Psoas muscle (tissue), 7 donors: ENCODE measurements at regions not wholly inside any gene's neighbourhood (a gene's known extent, or its start where the extent isn't known, plus 50 kb on each side); places are given as distances from the start of the nearest gene placed in this dataset.
"Not testable (repeated sequence)": the region's sequence is repeated elsewhere in the genome, so short reads cannot be mapped to it uniquely, and the experiment has no call there.

Experiments used
- ATAC-seq, 4 donors: fragments of 200-7000 bp; cut with Tn5 transposase; one replicate each; pipeline ENCODE4 v1.9.1; 2020; ENCODE audit warnings: moderate library complexity in 3 of 4, mild to moderate bottlenecking in 2 of 4
- DNase-seq, 2 donors: peaks; one replicate each; pipeline ENCODE4 v3.0.0-alpha.2; 2020
- H3K27ac ChIP-seq: fragments of 200-600 bp; one replicate; pipeline ENCODE4 v1.8.0; 2022
- H3K27me3 ChIP-seq, 3 donors: fragments of 200-600 bp in 1 of 3; one replicate each; pipeline versions ENCODE4 v1.6.1 to v1.8.0; 2013 to 2022; ENCODE audit warnings: low read length in 2 of 3, mild to moderate bottlenecking in 2 of 3, moderate library complexity in 1 of 3; ENCODE audit not compliant: insufficient read depth in 3 of 3
- H3K36me3 ChIP-seq, 2 donors: fragments of 200-600 bp in 1 of 2; one replicate each; pipeline versions ENCODE4 v1.6.1 to v1.8.0; 2013 to 2022; ENCODE audit warnings: low read depth in 1 of 2, mild to moderate bottlenecking in 1 of 2, moderate library complexity in 1 of 2; ENCODE audit not compliant: insufficient read depth in 1 of 2
- H3K4me1 ChIP-seq: fragments of 200-600 bp; one replicate; pipeline ENCODE4 v1.8.0; 2022
- H3K4me3 ChIP-seq: fragments of 200-600 bp; one replicate; pipeline ENCODE4 v1.8.0; 2022; ENCODE audit warnings: mild to moderate bottlenecking
- H3K9me3 ChIP-seq: fragments of 200-600 bp; one replicate; pipeline ENCODE4 v1.8.0; 2022
- WGBS, 3 donors: extraction: QIAGEN DNeasy Blood & Tissue Kit; methylation state at CpG; one replicate each; pipeline versions ENCODE4 v1.1.6 to v1.1.7; 2013; 5-methylcytosine and 5-hydroxymethylcytosine counted together
- intact Hi-C, 2 donors: fragments of 100-400 bp; cut with DNase I; formaldehyde crosslinking; loops; one replicate each; pipeline versions ENCODE4 v1.11.0 to v1.14.2; 2022
- TF ChIP-seq, protein P1 (sequence below): fragments of 200-600 bp; IDR thresholded peaks from one replicate; pipeline ENCODE4 v1.8.0; 2022; ENCODE audit warnings: antibody characterized with exemption
- donor health status: healthy with polysubstance abuse.
- donor health status: DM: no; HTN: no; CAD: no; lungs with moderate emphysema.
- donor health status: Bipolar disorder and iron deficiency.
- donor health status: healthy.
- donor health status: DM: yes; HTN: yes; CAD: no.
- donor health status: DM: no; HTN: no; CAD: no.
- donor health status: DM: yes; HTN: yes; CAD: no.

DNA sequence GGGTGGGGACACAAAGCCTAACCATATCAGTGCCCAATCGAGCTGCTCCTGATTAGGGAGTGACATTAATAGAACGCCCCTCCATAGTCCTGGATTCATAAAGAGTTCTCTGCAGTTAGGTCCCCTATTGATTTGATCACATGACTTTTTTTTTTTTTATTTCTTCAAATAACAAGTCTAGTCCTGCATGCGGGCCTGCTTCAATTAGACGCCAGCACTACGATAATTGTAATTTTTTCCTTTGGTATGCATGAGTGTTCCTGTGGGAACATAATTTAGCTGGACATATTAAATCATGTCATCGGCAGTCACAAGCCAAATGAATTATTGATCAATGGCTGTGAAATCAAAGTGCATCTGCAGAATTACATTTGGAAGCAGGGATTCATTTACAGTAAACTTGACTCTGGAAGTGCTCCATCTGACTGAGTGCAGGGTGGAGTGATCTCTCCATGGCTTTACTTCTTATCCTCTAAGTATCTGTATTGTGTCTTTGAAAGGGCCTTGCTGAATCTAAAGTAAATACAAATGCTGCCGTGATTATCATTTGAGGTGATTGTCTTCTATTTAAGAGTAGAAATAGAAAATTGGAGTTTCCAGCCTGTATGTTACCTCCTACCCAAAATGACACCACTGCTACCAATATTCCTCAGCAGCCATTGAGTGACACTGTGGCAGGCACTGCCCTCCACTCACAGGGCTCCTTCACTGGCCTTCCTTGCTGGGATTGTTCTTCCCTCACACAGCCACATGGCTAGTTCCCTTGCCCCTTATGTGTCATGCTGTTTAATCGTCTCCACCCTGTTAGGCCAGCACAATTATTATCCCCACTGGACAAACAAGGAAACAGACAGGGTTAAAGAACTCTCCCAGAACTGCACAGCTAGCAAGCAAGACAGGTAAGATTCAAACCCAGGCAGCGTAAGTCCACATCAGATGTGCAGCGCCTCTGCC, 337.4 kb upstream of the ID2 start:
- ATAC-seq: no peak
- H3K36me3 ChIP-seq: no peaks in the 10 kb centered on the region
- H3K27me3 ChIP-seq: no peaks in the 10 kb centered on the region
- H3K4me1 ChIP-seq: no peaks in the 10 kb centered on the region
- no peak overlapping the region for H3K27ac ChIP-seq
- no peaks in the 10 kb centered on the region for H3K9me3 ChIP-seq
- H3K4me3 ChIP-seq: no peak overlapping the region
- no peak for DNase-seq
- TF ChIP-seq, protein P1, sequence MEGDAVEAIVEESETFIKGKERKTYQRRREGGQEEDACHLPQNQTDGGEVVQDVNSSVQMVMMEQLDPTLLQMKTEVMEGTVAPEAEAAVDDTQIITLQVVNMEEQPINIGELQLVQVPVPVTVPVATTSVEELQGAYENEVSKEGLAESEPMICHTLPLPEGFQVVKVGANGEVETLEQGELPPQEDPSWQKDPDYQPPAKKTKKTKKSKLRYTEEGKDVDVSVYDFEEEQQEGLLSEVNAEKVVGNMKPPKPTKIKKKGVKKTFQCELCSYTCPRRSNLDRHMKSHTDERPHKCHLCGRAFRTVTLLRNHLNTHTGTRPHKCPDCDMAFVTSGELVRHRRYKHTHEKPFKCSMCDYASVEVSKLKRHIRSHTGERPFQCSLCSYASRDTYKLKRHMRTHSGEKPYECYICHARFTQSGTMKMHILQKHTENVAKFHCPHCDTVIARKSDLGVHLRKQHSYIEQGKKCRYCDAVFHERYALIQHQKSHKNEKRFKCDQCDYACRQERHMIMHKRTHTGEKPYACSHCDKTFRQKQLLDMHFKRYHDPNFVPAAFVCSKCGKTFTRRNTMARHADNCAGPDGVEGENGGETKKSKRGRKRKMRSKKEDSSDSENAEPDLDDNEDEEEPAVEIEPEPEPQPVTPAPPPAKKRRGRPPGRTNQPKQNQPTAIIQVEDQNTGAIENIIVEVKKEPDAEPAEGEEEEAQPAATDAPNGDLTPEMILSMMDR: no peak
- intact Hi-C loops: no loop called here
- WGBS, 3 donors: 88 to 90% (median 88%) methylated on average over 10 of the region's 10 CpGs

DNA sequence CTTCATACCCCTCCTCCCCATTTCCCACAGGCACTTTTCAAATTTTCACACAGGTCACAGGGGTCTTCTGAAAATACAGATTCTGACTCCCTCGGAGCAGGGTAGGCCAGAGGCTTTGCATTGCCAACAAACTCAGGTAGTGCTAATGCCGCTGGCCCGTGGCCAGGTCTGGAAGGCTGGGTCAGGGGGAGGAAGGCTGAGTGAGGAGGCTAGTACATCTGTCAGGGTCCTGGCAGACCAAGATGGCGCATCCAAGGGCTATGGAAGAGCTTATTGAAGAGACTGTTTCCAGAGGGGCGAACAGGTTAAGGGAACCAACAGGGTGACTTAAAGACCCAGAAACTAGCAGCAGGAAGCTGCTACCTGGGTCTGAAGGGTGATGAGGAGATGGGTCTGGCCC, 336.7 kb upstream of the ID2 start:
- no peak for DNase-seq
- Histone ChIP-seq H3K4me1 (no peaks in the 10 kb centered on the region), H3K27me3 (no peaks in the 10 kb centered on the region), H3K4me3 (no peak overlapping the region), H3K36me3 (no peaks in the 10 kb centered on the region), H3K27ac (no peak overlapping the region), H3K9me3 (no peaks in the 10 kb centered on the region)
- ATAC-seq: no peak
- intact Hi-C loops: no loop called here
- TF ChIP-seq, protein P1: no peak
- 92 to 96% (median 95%) methylated on average over 5 of the region's 5 CpGs for WGBS, 3 donors

GRCh38 chr2:8346208-8346607, 335.6 kb upstream of the ID2 start:
- no peak overlapping the region for H3K4me3 ChIP-seq
- peaks cover 0 to 1% (median 0%) of the 10 kb centered on the region in 3 donors for H3K27me3 ChIP-seq
- H3K36me3 ChIP-seq: no peaks in the 10 kb centered on the region
- DNase-seq (no peak), ATAC-seq (no peak)
- WGBS, 3 donors: 75 to 78% (median 75%) methylated on average over 7 of the region's 7 CpGs
- no peak overlapping the region for H3K27ac ChIP-seq
- intact Hi-C loops: no loop called here
- no peaks in the 10 kb centered on the region for H3K4me1 ChIP-seq
- TF ChIP-seq, protein P1: no peak
- H3K9me3 ChIP-seq: no peaks in the 10 kb centered on the region

DNA sequence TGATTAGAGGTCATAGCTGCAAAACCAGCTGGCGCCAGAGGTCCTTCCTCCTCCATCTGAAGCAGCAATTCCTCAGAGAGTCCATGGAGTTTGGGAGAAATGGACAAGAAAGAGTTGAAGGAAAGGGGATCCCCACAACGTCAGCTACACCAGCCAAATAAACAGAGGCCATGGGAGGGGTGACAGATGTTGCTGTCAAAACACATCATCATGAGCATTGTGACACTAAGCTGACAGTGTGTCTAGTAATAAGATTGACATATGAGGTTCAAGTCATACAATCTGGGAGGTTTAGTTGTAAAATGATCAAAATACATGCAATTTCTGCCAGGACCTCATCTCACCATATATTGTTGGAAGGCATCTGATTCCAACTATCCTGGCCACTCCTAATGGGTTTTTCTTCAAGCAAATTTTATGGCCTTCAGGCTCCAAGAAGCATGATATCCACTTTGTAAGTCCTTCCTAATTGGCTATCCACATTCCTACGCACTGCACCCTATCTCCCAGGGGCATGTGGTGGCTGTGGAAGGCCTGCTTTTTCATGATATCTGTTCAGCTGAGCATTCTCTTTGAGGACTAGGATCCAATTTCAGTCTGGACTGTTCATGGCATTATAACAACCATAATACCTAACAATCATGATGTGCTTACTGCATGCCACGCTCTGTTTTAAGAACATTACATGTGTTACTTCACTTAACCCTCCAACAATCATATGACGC, 335.0 kb upstream of the ID2 start:
- 77 to 86% (median 82%) methylated on average over 5 of the region's 5 CpGs for WGBS, 3 donors
- TF ChIP-seq, protein P1: no peak
- intact Hi-C loops: no loop called here
- H3K27me3 ChIP-seq: peaks cover 0 to 1% (median 0%) of the 10 kb centered on the region in 3 donors
- H3K9me3 ChIP-seq: no peaks in the 10 kb centered on the region
- H3K36me3 ChIP-seq: no peaks in the 10 kb centered on the region
- DNase-seq: no peak
- H3K4me1 ChIP-seq: no peaks in the 10 kb centered on the region
- H3K27ac ChIP-seq: no peak overlapping the region
- H3K4me3 ChIP-seq: no peak overlapping the region
- ATAC-seq: no peak

GRCh38 chr2:8348911-8349310, 332.9 kb upstream of the ID2 start:
- H3K4me3 ChIP-seq, DNase-seq, ATAC-seq, H3K36me3 ChIP-seq, intact Hi-C loops, H3K27ac ChIP-seq, H3K27me3 ChIP-seq, H3K4me1 ChIP-seq, H3K9me3 ChIP-seq: not testable (repeated sequence)
- WGBS, 3 donors: 77 to 82% (median 78%) methylated on average over 4 of the region's 4 CpGs
